H1 (cell line): ENCODE measurements at regions not wholly inside any gene's neighbourhood (a gene's known extent, or its start where the extent isn't known, plus 50 kb on each side); places are given as distances from the start of the nearest gene placed in this dataset.

Source experiments
- CTCF ChIA-PET: fragments of 300-600 bp; sonication (Branson Sonifier 250); formaldehyde crosslinking; loops from one replicate; lab custom pipeline; 2021; ENCODE audit not compliant: partially characterized antibody; lab: Charles Lee
- POLR2A ChIA-PET: fragments of 300-600 bp; sonication (Branson Sonifier 250); formaldehyde crosslinking; loops from one replicate; lab custom pipeline; 2021; ENCODE audit warnings: inconsistent platforms; ENCODE audit not compliant: partially characterized antibody; lab: Charles Lee
- DNase-seq, 2 experiments: peaks; one replicate each; pipeline versions ENCODE4 v3.0.0 to v3.0.0-alpha.2; 2010 to 2022; ENCODE audit warnings: low spot score in 2 of 2, low read depth in 1 of 2, mixed read lengths in 1 of 2
- FAIRE-seq: peaks from 2 replicates; lab custom pipeline; 2011; peaks lifted over from hg19 to GRCh38; lab: Jason Lieb, UNC
- H2AFZ ChIP-seq: 2 replicates; pipeline ENCODE4 v1.8.1; 2012; ENCODE audit warnings: low read length, inconsistent platforms
- H2AK5ac ChIP-seq: 2 replicates; pipeline ENCODE4 v1.6.1; 2013; ENCODE audit warnings: low read depth, low read length
- H2BK120ac ChIP-seq: replicated peaks from 2 replicates; pipeline ENCODE3; 2013; ENCODE audit warnings: low read depth, low read length, inconsistent platforms
- H2BK12ac ChIP-seq: 2 replicates; pipeline ENCODE4 v1.6.1; 2013; ENCODE audit warnings: low read depth, low read length
- H2BK15ac ChIP-seq: 2 replicates; pipeline ENCODE4 v1.6.1; 2013; ENCODE audit warnings: low read length
- H2BK20ac ChIP-seq: 2 replicates; pipeline ENCODE4 v1.6.1; 2013; ENCODE audit warnings: low read length
- H2BK5ac ChIP-seq: 2 replicates; pipeline ENCODE4 v1.6.1; 2013; ENCODE audit warnings: low read depth, low read length
- H3K14ac ChIP-seq: 2 replicates; pipeline ENCODE4 v1.6.1; 2013; ENCODE audit warnings: inconsistent platforms; ENCODE audit not compliant: insufficient read length
- H3K18ac ChIP-seq: 2 replicates; pipeline ENCODE4 v1.6.1; 2013; ENCODE audit warnings: low read length; ENCODE audit errors: extremely low read depth
- H3K23ac ChIP-seq: 2 replicates; pipeline ENCODE4 v1.6.1; 2013; ENCODE audit warnings: inconsistent platforms; ENCODE audit not compliant: insufficient read length
- H3K23me2 ChIP-seq: 2 replicates; pipeline ENCODE4 v1.6.1; 2013; ENCODE audit warnings: low read depth, low read length
- H3K27ac ChIP-seq: 2 replicates; pipeline ENCODE4 v1.6.1; 2011; ENCODE audit warnings: low read depth, low read length, inconsistent platforms
- H3K27me3 ChIP-seq, 4 experiments: replicated peaks in 1 of 4; 1 replicate in 1 of 4; 2 replicates in 3 of 4; pipeline versions ENCODE4 v1.6.1 to v1.8.1; 2011 to 2013; ENCODE audit warnings: low read length in 3 of 4, mild to moderate bottlenecking in 3 of 4, inconsistent platforms in 2 of 4, mixed read lengths in 2 of 4, moderate library complexity in 1 of 4; ENCODE audit not compliant: control insufficient read depth in 3 of 4, insufficient read depth in 3 of 4; ENCODE audit errors: extremely low read depth in 1 of 4
- H3K36me3 ChIP-seq, 4 experiments: 2 replicates each; pipeline versions ENCODE4 v1.6.1 to v1.8.1; 2011 to 2013; ENCODE audit warnings: mild to moderate bottlenecking in 4 of 4, low read length in 3 of 4, moderate library complexity in 2 of 4, control low read depth in 1 of 4, inconsistent platforms in 1 of 4; ENCODE audit not compliant: insufficient read depth in 4 of 4, control insufficient read depth in 2 of 4
- H3K4ac ChIP-seq: replicated peaks from 2 replicates; pipeline ENCODE3; 2013; ENCODE audit warnings: low read length, low read depth, mixed read lengths, inconsistent platforms; ENCODE audit not compliant: insufficient read length
- H3K4me1 ChIP-seq, 4 experiments: replicated peaks in 1 of 4; 1 replicate in 1 of 4; 2 replicates in 3 of 4; pipeline versions ENCODE4 v1.6.1 to v1.8.1; 2011 to 2013; ENCODE audit warnings: low read length in 3 of 4, inconsistent platforms in 2 of 4, mixed read lengths in 1 of 4; ENCODE audit not compliant: insufficient read depth in 4 of 4, control insufficient read depth in 3 of 4
- H3K4me2 ChIP-seq, 2 experiments: 2 replicates each; pipeline versions ENCODE4 v1.6.1 to v1.8.1; 2011 to 2013; ENCODE audit warnings: low read depth in 2 of 2, low read length in 2 of 2, control low read depth in 1 of 2, inconsistent platforms in 1 of 2, mild to moderate bottlenecking in 1 of 2; ENCODE audit not compliant: insufficient read depth in 1 of 2
- H3K4me3 ChIP-seq, 4 experiments: fragments of 200-600, 300-600 bp in 1 of 4; sonication (generic), shearing (Covaris generic), sonication (Bioruptor Twin) in 1 of 4; 2 replicates each; pipeline versions ENCODE4 v1.5.1 to v1.8.1; 2011 to 2016; ENCODE audit warnings: low read length in 4 of 4, low read depth in 3 of 4, control low read depth in 2 of 4, inconsistent platforms in 2 of 4, mild to moderate bottlenecking in 2 of 4, mixed read lengths in 1 of 4, moderate library complexity in 1 of 4; ENCODE audit not compliant: insufficient read depth in 2 of 4; ENCODE audit errors: extremely low read depth in 1 of 4
- H3K56ac ChIP-seq: replicated peaks from 2 replicates; pipeline ENCODE3; 2013; ENCODE audit warnings: low read depth, mild to moderate bottlenecking, mixed read lengths, low read length, inconsistent platforms; ENCODE audit not compliant: insufficient read length
- H3K79me1 ChIP-seq: 2 replicates; pipeline ENCODE4 v1.6.1; 2013; ENCODE audit warnings: low read depth, low read length, control low read depth
- H3K79me2 ChIP-seq, 2 experiments: 2 replicates each; pipeline versions ENCODE4 v1.6.1 to v1.8.1; 2012 to 2013; ENCODE audit warnings: low read length in 2 of 2, mild to moderate bottlenecking in 2 of 2, inconsistent platforms in 1 of 2; ENCODE audit not compliant: insufficient read depth in 2 of 2, control insufficient read depth in 1 of 2
- H3K9ac ChIP-seq, 4 experiments: replicated peaks in 1 of 4; 1 replicate in 1 of 4; 2 replicates in 3 of 4; pipeline versions ENCODE4 v1.6.1 to v1.8.1; 2011 to 2013; ENCODE audit warnings: low read depth in 3 of 4, low read length in 3 of 4, control low read depth in 2 of 4, mild to moderate bottlenecking in 2 of 4, moderate library complexity in 2 of 4, inconsistent platforms in 1 of 4; ENCODE audit errors: extremely low read depth in 1 of 4
- H3K9me3 ChIP-seq, 2 experiments: 2 replicates each; pipeline versions ENCODE4 v1.6.1 to v1.8.1; 2012 to 2013; ENCODE audit warnings: mild to moderate bottlenecking in 2 of 2, moderate library complexity in 2 of 2, control low read depth in 1 of 2, inconsistent platforms in 1 of 2, low read depth in 1 of 2, low read length in 1 of 2, mixed read lengths in 1 of 2; ENCODE audit not compliant: insufficient read depth in 2 of 2
- H4K20me1 ChIP-seq, 2 experiments: replicated peaks in 1 of 2; 2 replicates each; pipeline versions ENCODE3 to v1.8.1; 2011 to 2013; ENCODE audit warnings: inconsistent platforms in 2 of 2, low read length in 2 of 2, mild to moderate bottlenecking in 1 of 2; ENCODE audit not compliant: insufficient read depth in 2 of 2, control insufficient read depth in 1 of 2
- H4K5ac ChIP-seq: 2 replicates; pipeline ENCODE4 v1.6.1; 2013; ENCODE audit warnings: low read length, low read depth, mixed read lengths, inconsistent platforms; ENCODE audit not compliant: insufficient read length
- H4K8ac ChIP-seq: 2 replicates; pipeline ENCODE4 v1.8.0; 2013; ENCODE audit warnings: mild to moderate bottlenecking, moderate library complexity, low read length, inconsistent platforms; ENCODE audit not compliant: insufficient read depth; ENCODE audit errors: extremely low read depth
- H4K91ac ChIP-seq: replicated peaks from 2 replicates; pipeline ENCODE3; 2013; ENCODE audit warnings: low read length, mixed read lengths, inconsistent platforms; ENCODE audit not compliant: insufficient read length
- CTCF ChIP-seq, 3 experiments: IDR thresholded peaks; 1 replicate in 2 of 3; 2 replicates in 1 of 3; pipeline versions ENCODE4 v1.5.1 to v1.6.1; 2011; ENCODE audit warnings: low read length in 3 of 3, mild to moderate bottlenecking in 3 of 3, inconsistent platforms in 2 of 3, low read depth in 1 of 3, moderate library complexity in 1 of 3; ENCODE audit not compliant: insufficient read depth in 1 of 3; ENCODE audit errors: control extremely low read depth in 1 of 3
- E2F6 ChIP-seq: IDR thresholded peaks from 2 replicates; pipeline ENCODE4 v1.6.1; 2012; ENCODE audit warnings: inconsistent platforms
- EZH2 ChIP-seq: fragments of 200-600 bp; sonication (generic); IDR thresholded peaks from 2 replicates; pipeline ENCODE4 v1.7.1; 2012; ENCODE audit warnings: low read depth, mild to moderate bottlenecking, moderate library complexity, low read length, inconsistent platforms; ENCODE audit not compliant: severe bottlenecking
- MAX ChIP-seq: IDR thresholded peaks from 2 replicates; pipeline ENCODE4 v1.6.1; 2012; ENCODE audit warnings: inconsistent platforms
- POU5F1 ChIP-seq: IDR thresholded peaks from 2 replicates; pipeline ENCODE4 v1.6.1; 2011; ENCODE audit warnings: low read depth, mild to moderate bottlenecking, low read length, moderate library complexity
- RXRA ChIP-seq: IDR thresholded peaks from 2 replicates; pipeline ENCODE4 v1.6.1; 2011; ENCODE audit warnings: low read depth, mild to moderate bottlenecking, low read length, moderate library complexity; ENCODE audit not compliant: insufficient read depth
- SIN3A ChIP-seq, 2 experiments: IDR thresholded peaks in 1 of 2; conservative IDR thresholded peaks in 1 of 2; 2 replicates each; pipeline ENCODE4 v1.6.1; 2011 to 2012; ENCODE audit warnings: low read length in 2 of 2, improper control_type of control experiment in 1 of 2, low read depth in 1 of 2, mild to moderate bottlenecking in 1 of 2
- SUZ12 ChIP-seq: fragments of 200-600 bp; sonication (generic); IDR thresholded peaks from 2 replicates; pipeline ENCODE4 v1.6.1; 2012; ENCODE audit warnings: mild to moderate bottlenecking, inconsistent platforms, low read length, moderate library complexity, mixed read lengths
- WGBS, 2 experiments: shearing (Covaris generic) in 1 of 2; methylation state at CpG; one replicate each; pipeline versions ENCODE4 v1.1.6 to v1.1.7; 2013 to 2015; ENCODE audit warnings: low lambda C conversion rate in 2 of 2, mixed read lengths in 2 of 2, inconsistent platforms in 1 of 2, low coverage in 1 of 2, missing lambda C conversion rate in 1 of 2; ENCODE audit not compliant: insufficient replicate concordance in 2 of 2, insufficient coverage in 1 of 2, insufficient read length in 1 of 2; ENCODE audit errors: extremely low coverage in 1 of 2, missing lambda C conversion rate in 1 of 2; 5-methylcytosine and 5-hydroxymethylcytosine counted together

- H3K14ac ChIP-seq, result no peak overlapping the region
- H2BK120ac ChIP-seq, result no peak overlapping the region
- no peak overlapping the region for H3K9ac ChIP-seq
- H2BK5ac ChIP-seq, result no peak overlapping the region
- CTCF ChIA-PET, result no interaction called here
- no peaks in the 10 kb centered on the region for H4K20me1 ChIP-seq
- no peak overlapping the region for H4K5ac ChIP-seq
- H2AK5ac ChIP-seq, result no peak overlapping the region
- no peak overlapping the region for H3K18ac ChIP-seq
- H3K23ac ChIP-seq, result no peak overlapping the region
- H3K4ac ChIP-seq, result no peak overlapping the region
- H3K27ac ChIP-seq, result no peak overlapping the region
- H3K4me2 ChIP-seq, result no peak overlapping the region
- no peak overlapping the region for H3K56ac ChIP-seq
- 73% methylated on average over 2 of the region's 2 CpGs; no CpG with 5 or more reads in 1 of the 2 experiments for WGBS, 2 experiments
- POLR2A ChIA-PET, result no interaction called here
- no peak overlapping the region for H4K8ac ChIP-seq
- H3K9me3 ChIP-seq, result no peaks in the 10 kb centered on the region
- H3K27me3 ChIP-seq, result no peaks in the 10 kb centered on the region
- no peak overlapping the region for H2BK20ac ChIP-seq
- no peak overlapping the region for H2AFZ ChIP-seq
- no peaks in the 10 kb centered on the region for H3K79me1 ChIP-seq
- no peaks in the 10 kb centered on the region for H3K79me2 ChIP-seq
- no peak overlapping the region for H4K91ac ChIP-seq
- H2BK12ac ChIP-seq, result no peak overlapping the region
- DNase-seq, result no peak
- no peaks in the 10 kb centered on the region for H3K36me3 ChIP-seq
- no peaks in the 10 kb centered on the region for H3K4me1 ChIP-seq
- no peak overlapping the region for H3K4me3 ChIP-seq
- no peak for FAIRE-seq
- no peak overlapping the region for H2BK15ac ChIP-seq
- no peaks in the 10 kb centered on the region for H3K23me2 ChIP-seq
- no peak for TF ChIP-seq MAX
- TF ChIP-seq POU5F1, result no peak
- TF ChIP-seq CTCF (IDR thresholded peaks at IDR 0.05; ENCODE audit: control extremely low read depth in 1 of 3, insufficient read depth in 1 of 3, low read depth in 1 of 3, low read length in 3 of 3), result no peak
- TF ChIP-seq SUZ12, result no peak
- no peak for TF ChIP-seq EZH2
- TF ChIP-seq SIN3A (conservative IDR thresholded peaks at IDR 0.05 in 1 of 2, IDR thresholded peaks at IDR 0.05 in 1 of 2; ENCODE audit: low read depth in 1 of 2, low read length in 2 of 2), result no peak
- no peak for TF ChIP-seq RXRA
- no peak for TF ChIP-seq E2F6
These were observed 1025.2 kb upstream of the CDH18 start for GRCh38 chr5:21013237-21013636.
